ENCODE measurements at regions not wholly inside any gene's neighbourhood (a gene's known extent, or its start where the extent isn't known, plus 50 kb on each side); places are given as distances from the start of the nearest gene placed in this dataset.

GRCh38 chr9:20138841-20139240 is 350.0 kb upstream of the SLC24A2 start:
- no peaks in the 10 kb centered on the region for H3K9me3 ChIP-seq (ENCODE audit: control insufficient read depth in 2 of 2, low read length in 2 of 2)
- H3K36me3 ChIP-seq (ENCODE audit: control insufficient read depth in 2 of 2, insufficient read depth in 2 of 2, low read length in 2 of 2): no peaks in the 10 kb centered on the region
- no peaks in the 10 kb centered on the region for H3K4me1 ChIP-seq (ENCODE audit: control insufficient read depth in 2 of 2, insufficient read depth in 2 of 2, low read length in 2 of 2)
- no peak overlapping the region for H3K9ac ChIP-seq (ENCODE audit: low read depth in 1 of 2, low read length in 2 of 2)
- H3K4me3 ChIP-seq (ENCODE audit: low read length in 2 of 2): no peak overlapping the region
- H3K27ac ChIP-seq (ENCODE audit: low read depth in 2 of 2, low read length in 2 of 2): no peak overlapping the region
- no peaks in the 10 kb centered on the region for H3K27me3 ChIP-seq (ENCODE audit: control insufficient read depth in 2 of 2, insufficient read depth in 2 of 2, low read length in 2 of 2)

- Histone ChIP-seq H3K27ac (ENCODE audit: low read depth in 2 of 2, low read length in 2 of 2) (no peak overlapping the region), H3K9ac (ENCODE audit: low read depth in 1 of 2, low read length in 2 of 2) (no peak overlapping the region), H3K4me3 (ENCODE audit: low read length in 2 of 2) (no peak overlapping the region), H3K4me1 (ENCODE audit: control insufficient read depth in 2 of 2, insufficient read depth in 2 of 2, low read length in 2 of 2) (no peaks in the 10 kb centered on the region), H3K9me3 (ENCODE audit: control insufficient read depth in 2 of 2, low read length in 2 of 2) (no peaks in the 10 kb centered on the region), H3K27me3 (ENCODE audit: control insufficient read depth in 2 of 2, insufficient read depth in 2 of 2, low read length in 2 of 2) (no peaks in the 10 kb centered on the region), H3K36me3 (ENCODE audit: control insufficient read depth in 2 of 2, insufficient read depth in 2 of 2, low read length in 2 of 2) (no peaks in the 10 kb centered on the region)
These were observed 349.3 kb upstream of the SLC24A2 start for GRCh38 chr9:20138116-20138515.

GRCh38 chr9:20137425-20137824 is 348.6 kb upstream of the SLC24A2 start:
- no peaks in the 10 kb centered on the region for H3K9me3 ChIP-seq (ENCODE audit: control insufficient read depth in 2 of 2, low read length in 2 of 2)
- H3K27me3 ChIP-seq (ENCODE audit: control insufficient read depth in 2 of 2, insufficient read depth in 2 of 2, low read length in 2 of 2): no peaks in the 10 kb centered on the region

GRCh38 chr9:20135119-20135697 is 346.4 kb upstream of the SLC24A2 start:
- Histone ChIP-seq H3K36me3 (ENCODE audit: control insufficient read depth in 2 of 2, insufficient read depth in 2 of 2, low read length in 2 of 2) (no peaks in the 10 kb centered on the region), H3K27me3 (ENCODE audit: control insufficient read depth in 2 of 2, insufficient read depth in 2 of 2, low read length in 2 of 2) (no peaks in the 10 kb centered on the region), H3K9me3 (ENCODE audit: control insufficient read depth in 2 of 2, low read length in 2 of 2) (no peaks in the 10 kb centered on the region), H3K4me1 (ENCODE audit: control insufficient read depth in 2 of 2, insufficient read depth in 2 of 2, low read length in 2 of 2) (no peaks in the 10 kb centered on the region), H3K27ac (ENCODE audit: low read depth in 2 of 2, low read length in 2 of 2) (no peak overlapping the region), H3K9ac (ENCODE audit: low read depth in 1 of 2, low read length in 2 of 2) (no peak overlapping the region), H3K4me3 (ENCODE audit: low read length in 2 of 2) (no peak overlapping the region)

More at GRCh38 chr9:20137425-20137824, 348.6 kb upstream of the SLC24A2 start:
- no peaks in the 10 kb centered on the region for H3K4me1 ChIP-seq (ENCODE audit: control insufficient read depth in 2 of 2, insufficient read depth in 2 of 2, low read length in 2 of 2)
- H3K27ac ChIP-seq (ENCODE audit: low read depth in 2 of 2, low read length in 2 of 2): no peak overlapping the region
- H3K4me3 ChIP-seq (ENCODE audit: low read length in 2 of 2): no peak overlapping the region
- H3K36me3 ChIP-seq (ENCODE audit: control insufficient read depth in 2 of 2, insufficient read depth in 2 of 2, low read length in 2 of 2): no peaks in the 10 kb centered on the region
- no peak overlapping the region for H3K9ac ChIP-seq (ENCODE audit: low read depth in 1 of 2, low read length in 2 of 2)

- Histone ChIP-seq H3K9ac (ENCODE audit: low read depth in 1 of 2, low read length in 2 of 2) (no peak overlapping the region), H3K27ac (ENCODE audit: low read depth in 2 of 2, low read length in 2 of 2) (no peak overlapping the region), H3K4me3 (ENCODE audit: low read length in 2 of 2) (no peak overlapping the region), H3K9me3 (ENCODE audit: control insufficient read depth in 2 of 2, low read length in 2 of 2) (no peaks in the 10 kb centered on the region), H3K36me3 (ENCODE audit: control insufficient read depth in 2 of 2, insufficient read depth in 2 of 2, low read length in 2 of 2) (no peaks in the 10 kb centered on the region), H3K27me3 (ENCODE audit: control insufficient read depth in 2 of 2, insufficient read depth in 2 of 2, low read length in 2 of 2) (no peaks in the 10 kb centered on the region), H3K4me1 (ENCODE audit: control insufficient read depth in 2 of 2, insufficient read depth in 2 of 2, low read length in 2 of 2) (no peaks in the 10 kb centered on the region)
These were observed 336.9 kb upstream of the SLC24A2 start for GRCh38 chr9:20125727-20126126.

GRCh38 chr9:20119566-20119965 is 330.7 kb upstream of the SLC24A2 start:
- Histone ChIP-seq H3K36me3 (ENCODE audit: control insufficient read depth in 2 of 2, insufficient read depth in 2 of 2, low read length in 2 of 2) (no peaks in the 10 kb centered on the region), H3K27ac (ENCODE audit: low read depth in 2 of 2, low read length in 2 of 2) (no peak overlapping the region)

GRCh38 chr9:20117986-20118385 is 329.1 kb upstream of the SLC24A2 start:
- H3K27me3 ChIP-seq (ENCODE audit: control insufficient read depth in 2 of 2, insufficient read depth in 2 of 2, low read length in 2 of 2): no peaks in the 10 kb centered on the region
- H3K27ac ChIP-seq (ENCODE audit: low read depth in 2 of 2, low read length in 2 of 2): no peak overlapping the region
- no peak overlapping the region for H3K4me3 ChIP-seq (ENCODE audit: low read length in 2 of 2)
- no peaks in the 10 kb centered on the region for H3K9me3 ChIP-seq (ENCODE audit: control insufficient read depth in 2 of 2, low read length in 2 of 2)
- no peak overlapping the region for H3K9ac ChIP-seq (ENCODE audit: low read depth in 1 of 2, low read length in 2 of 2)
- peaks cover 2 to 3% of the 10 kb centered on the region in 2 donors for H3K4me1 ChIP-seq (ENCODE audit: control insufficient read depth in 2 of 2, insufficient read depth in 2 of 2, low read length in 2 of 2)
- H3K36me3 ChIP-seq (ENCODE audit: control insufficient read depth in 2 of 2, insufficient read depth in 2 of 2, low read length in 2 of 2): no peaks in the 10 kb centered on the region

More at GRCh38 chr9:20119566-20119965, 330.7 kb upstream of the SLC24A2 start:
- Histone ChIP-seq H3K9me3 (ENCODE audit: control insufficient read depth in 2 of 2, low read length in 2 of 2) (no peaks in the 10 kb centered on the region), H3K9ac (ENCODE audit: low read depth in 1 of 2, low read length in 2 of 2) (no peak overlapping the region), H3K27me3 (ENCODE audit: control insufficient read depth in 2 of 2, insufficient read depth in 2 of 2, low read length in 2 of 2) (no peaks in the 10 kb centered on the region), H3K4me1 (ENCODE audit: control insufficient read depth in 2 of 2, insufficient read depth in 2 of 2, low read length in 2 of 2) (peaks cover 2 to 3% of the 10 kb centered on the region in 2 donors), H3K4me3 (ENCODE audit: low read length in 2 of 2) (no peak overlapping the region)

- Histone ChIP-seq H3K9me3 (ENCODE audit: control insufficient read depth in 2 of 2, low read length in 2 of 2) (no peaks in the 10 kb centered on the region), H3K4me3 (ENCODE audit: low read length in 2 of 2) (no peak overlapping the region), H3K27me3 (ENCODE audit: control insufficient read depth in 2 of 2, insufficient read depth in 2 of 2, low read length in 2 of 2) (no peaks in the 10 kb centered on the region), H3K4me1 (ENCODE audit: control insufficient read depth in 2 of 2, insufficient read depth in 2 of 2, low read length in 2 of 2) (peaks cover 2 to 3% of the 10 kb centered on the region in 2 donors), H3K36me3 (ENCODE audit: control insufficient read depth in 2 of 2, insufficient read depth in 2 of 2, low read length in 2 of 2) (no peaks in the 10 kb centered on the region), H3K9ac (ENCODE audit: low read depth in 1 of 2, low read length in 2 of 2) (no peak overlapping the region), H3K27ac (ENCODE audit: low read depth in 2 of 2, low read length in 2 of 2) (no peak overlapping the region)
These were observed 328.6 kb upstream of the SLC24A2 start for GRCh38 chr9:20117482-20117881.

GRCh38 chr9:20114974-20115373 is 326.1 kb upstream of the SLC24A2 start:
- Histone ChIP-seq H3K27ac (ENCODE audit: low read depth in 2 of 2, low read length in 2 of 2) (no peak overlapping the region), H3K36me3 (ENCODE audit: control insufficient read depth in 2 of 2, insufficient read depth in 2 of 2, low read length in 2 of 2) (no peaks in the 10 kb centered on the region), H3K27me3 (ENCODE audit: control insufficient read depth in 2 of 2, insufficient read depth in 2 of 2, low read length in 2 of 2) (peaks cover 0 to 3% of the 10 kb centered on the region in 2 donors), H3K4me1 (ENCODE audit: control insufficient read depth in 2 of 2, insufficient read depth in 2 of 2, low read length in 2 of 2) (peaks cover 2 to 3% of the 10 kb centered on the region in 2 donors), H3K9ac (ENCODE audit: low read depth in 1 of 2, low read length in 2 of 2) (no peak overlapping the region), H3K4me3 (ENCODE audit: low read length in 2 of 2) (no peak overlapping the region), H3K9me3 (ENCODE audit: control insufficient read depth in 2 of 2, low read length in 2 of 2) (no peaks in the 10 kb centered on the region)

GRCh38 chr9:20112205-20112783 is 323.5 kb upstream of the SLC24A2 start:
- H3K9me3 ChIP-seq (ENCODE audit: control insufficient read depth in 2 of 2, low read length in 2 of 2): no peaks in the 10 kb centered on the region
- no peaks in the 10 kb centered on the region for H3K36me3 ChIP-seq (ENCODE audit: control insufficient read depth in 2 of 2, insufficient read depth in 2 of 2, low read length in 2 of 2)
- peaks cover 0 to 3% of the 10 kb centered on the region in 2 donors for H3K27me3 ChIP-seq (ENCODE audit: control insufficient read depth in 2 of 2, insufficient read depth in 2 of 2, low read length in 2 of 2)
- no peak overlapping the region for H3K27ac ChIP-seq (ENCODE audit: low read depth in 2 of 2, low read length in 2 of 2)
- peaks cover under 1 to 2% of the 10 kb centered on the region in 2 donors for H3K4me1 ChIP-seq (ENCODE audit: control insufficient read depth in 2 of 2, insufficient read depth in 2 of 2, low read length in 2 of 2)
- no peak overlapping the region for H3K9ac ChIP-seq (ENCODE audit: low read depth in 1 of 2, low read length in 2 of 2)
- no peak overlapping the region for H3K4me3 ChIP-seq (ENCODE audit: low read length in 2 of 2)

Measured in mucosa of rectum (tissue), 2 donors.